Thyroid gland (tissue), 4 donors: ENCODE measurements at regions not wholly inside any gene's neighbourhood (a gene's known extent, or its start where the extent isn't known, plus 50 kb on each side); places are given as distances from the start of the nearest gene placed in this dataset.

Source experiments
- DNase-seq, 2 donors: peaks; one replicate each; pipeline ENCODE4 v3.0.0-alpha.2; 2019
- H3K27ac ChIP-seq, 3 donors: fragments of 200-600 bp; sonication (generic); 1 replicate in 2 of 3; 2 replicates in 1 of 3; pipeline ENCODE4 v1.5.1; 2016 to 2019; ENCODE audit warnings: mild to moderate bottlenecking in 1 of 3, moderate library complexity in 1 of 3
- H3K27me3 ChIP-seq: fragments of 200-600 bp; sonication (generic); one replicate; pipeline ENCODE4 v1.5.1; 2019
- H3K36me3 ChIP-seq, 2 donors: fragments of 200-600 bp; sonication (generic); one replicate each; pipeline ENCODE4 v1.5.1; 2016 to 2019
- H3K4me1 ChIP-seq, 2 donors: fragments of 200-600 bp; sonication (generic); one replicate each; pipeline ENCODE4 v1.5.1; 2017 to 2019
- H3K4me3 ChIP-seq, 3 donors: fragments of 200-600 bp; sonication (generic); replicated peaks in 1 of 3; 1 replicate in 2 of 3; 2 replicates in 1 of 3; pipeline ENCODE4 v1.5.1; 2016; ENCODE audit warnings: mild to moderate bottlenecking in 1 of 3
- H3K9me3 ChIP-seq: fragments of 200-600 bp; sonication (generic); one replicate; pipeline ENCODE4 v1.5.1; 2017
- POLR2A ChIP-seq, 2 donors: fragments of 450-650 bp; IDR thresholded peaks; one replicate each; pipeline ENCODE4 v1.6.1; 2017; ENCODE audit warnings: antibody characterized with exemption in 2 of 2, mild to moderate bottlenecking in 2 of 2, moderate library complexity in 1 of 2
- WGBS, 2 donors: methylation state at CpG; one replicate each; pipeline ENCODE4 v1.1.5; 2017; 5-methylcytosine and 5-hydroxymethylcytosine counted together
- intact Hi-C: fragments of 100-400 bp; cut with DNase I; formaldehyde crosslinking; loops from one replicate; pipeline ENCODE4 v1.15.1; 2023
- TF ChIP-seq, protein P1 (sequence below), 6 experiments: fragments of 200-600 bp in 3 of 6; fragments of 450-650 bp in 3 of 6; sonication (generic) in 3 of 6; IDR thresholded peaks; one replicate each; pipeline ENCODE4 v1.5.1; 2016 to 2019; ENCODE audit warnings: antibody characterized with exemption in 6 of 6, mild to moderate bottlenecking in 2 of 6, inconsistent platforms in 1 of 6, moderate library complexity in 1 of 6

DNA sequence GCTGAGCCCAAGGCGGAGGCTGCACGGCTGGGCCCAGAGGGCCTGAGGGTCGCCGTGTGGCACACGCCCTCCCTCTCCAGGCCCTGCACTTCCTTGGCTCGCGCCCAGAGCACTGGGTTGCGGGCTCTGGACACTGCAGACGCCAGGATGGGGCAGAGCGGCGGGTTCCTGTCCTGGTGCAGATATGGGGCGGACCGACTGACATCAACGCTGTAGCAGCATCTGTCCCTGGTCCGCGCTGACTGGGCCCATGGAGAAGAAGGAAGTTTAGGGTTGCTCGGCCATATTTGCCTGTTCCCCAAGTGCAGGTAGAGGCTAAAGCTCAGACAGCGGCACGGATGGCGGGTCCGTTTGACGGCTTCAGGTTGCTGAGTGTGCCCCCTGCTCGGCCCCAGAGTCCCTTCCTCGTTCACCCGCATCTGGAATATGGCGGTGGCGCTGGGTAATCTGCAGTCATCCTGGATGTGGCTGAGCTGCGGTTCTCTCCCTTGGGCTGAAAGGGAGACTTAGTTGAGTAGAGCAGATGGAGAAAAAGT is 116.1 kb downstream of the OR13A1 start:
- Histone ChIP-seq H3K36me3 (no peaks in the 10 kb centered on the region), H3K4me1 (no peaks in the 10 kb centered on the region), H3K27me3 (no peaks in the 10 kb centered on the region), H3K4me3 (no peak overlapping the region), H3K9me3 (no peaks in the 10 kb centered on the region), H3K27ac (no peak overlapping the region)
- no peak for DNase-seq
- no peak for TF ChIP-seq POLR2A (IDR thresholded peaks at IDR 0.05)
- TF ChIP-seq, protein P1, sequence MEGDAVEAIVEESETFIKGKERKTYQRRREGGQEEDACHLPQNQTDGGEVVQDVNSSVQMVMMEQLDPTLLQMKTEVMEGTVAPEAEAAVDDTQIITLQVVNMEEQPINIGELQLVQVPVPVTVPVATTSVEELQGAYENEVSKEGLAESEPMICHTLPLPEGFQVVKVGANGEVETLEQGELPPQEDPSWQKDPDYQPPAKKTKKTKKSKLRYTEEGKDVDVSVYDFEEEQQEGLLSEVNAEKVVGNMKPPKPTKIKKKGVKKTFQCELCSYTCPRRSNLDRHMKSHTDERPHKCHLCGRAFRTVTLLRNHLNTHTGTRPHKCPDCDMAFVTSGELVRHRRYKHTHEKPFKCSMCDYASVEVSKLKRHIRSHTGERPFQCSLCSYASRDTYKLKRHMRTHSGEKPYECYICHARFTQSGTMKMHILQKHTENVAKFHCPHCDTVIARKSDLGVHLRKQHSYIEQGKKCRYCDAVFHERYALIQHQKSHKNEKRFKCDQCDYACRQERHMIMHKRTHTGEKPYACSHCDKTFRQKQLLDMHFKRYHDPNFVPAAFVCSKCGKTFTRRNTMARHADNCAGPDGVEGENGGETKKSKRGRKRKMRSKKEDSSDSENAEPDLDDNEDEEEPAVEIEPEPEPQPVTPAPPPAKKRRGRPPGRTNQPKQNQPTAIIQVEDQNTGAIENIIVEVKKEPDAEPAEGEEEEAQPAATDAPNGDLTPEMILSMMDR (IDR thresholded peaks at IDR 0.05) = no peak
- intact Hi-C loops = no loop called here
- WGBS, 2 donors = 60 to 63% methylated on average over 20 to 23 of the region's 28 CpGs

DNA sequence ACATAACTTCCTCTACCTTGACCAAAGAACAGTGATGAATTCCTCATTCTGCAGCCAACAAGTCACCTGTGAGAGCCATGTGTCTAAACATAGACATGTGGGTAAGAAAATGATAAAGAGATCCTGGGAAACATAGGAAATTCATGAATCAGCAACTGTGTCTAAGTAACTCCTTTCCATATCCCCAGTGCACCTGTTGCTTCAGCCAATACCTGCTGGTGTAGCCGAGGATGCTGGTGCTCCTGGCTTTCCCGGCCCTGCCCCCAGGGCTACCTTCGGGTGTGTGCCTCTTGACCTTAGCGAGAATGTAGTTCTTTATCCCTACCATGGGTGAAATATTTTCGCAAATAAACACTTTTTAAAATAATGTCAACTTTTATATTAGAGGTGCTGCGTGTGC is 114.1 kb downstream of the OR13A1 start:
- intact Hi-C loops = no loop called here
- no peak for TF ChIP-seq POLR2A (IDR thresholded peaks at IDR 0.05)
- TF ChIP-seq, protein P1 (IDR thresholded peaks at IDR 0.05) = no peak
- H3K27me3 ChIP-seq = no peaks in the 10 kb centered on the region
- no peak for DNase-seq
- no peak overlapping the region for H3K27ac ChIP-seq
- H3K4me3 ChIP-seq = no peak overlapping the region
- no peaks in the 10 kb centered on the region for H3K4me1 ChIP-seq
- H3K36me3 ChIP-seq = no peaks in the 10 kb centered on the region
- no peaks in the 10 kb centered on the region for H3K9me3 ChIP-seq
- 68 to 76% methylated on average over 6 of the region's 6 CpGs for WGBS, 2 donors

DNA sequence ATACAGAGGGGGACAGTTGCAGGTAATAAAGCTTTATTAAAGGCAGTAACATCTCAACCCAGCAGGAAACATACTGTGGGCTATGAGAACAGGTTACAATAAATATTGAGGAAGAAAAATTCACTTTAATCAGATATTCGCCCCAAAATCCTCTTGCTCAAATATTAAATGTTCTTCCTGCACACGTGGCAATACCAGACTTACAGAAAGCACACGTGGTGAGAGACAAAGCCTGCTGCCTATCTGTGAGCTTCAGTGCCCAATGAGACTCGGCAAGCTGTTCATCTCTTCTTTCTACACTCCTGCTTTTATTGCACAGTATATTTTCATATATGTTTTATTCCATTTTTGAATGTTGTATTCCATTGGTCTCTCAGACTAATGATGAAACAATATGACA is 113.2 kb downstream of the OR13A1 start:
- H3K27ac ChIP-seq = no peak overlapping the region
- H3K9me3 ChIP-seq = no peaks in the 10 kb centered on the region
- WGBS, 2 donors = 62 to 64% methylated on average over 4 of the region's 4 CpGs
- intact Hi-C loops = no loop called here
- H3K27me3 ChIP-seq = no peaks in the 10 kb centered on the region
- DNase-seq = no peak
- H3K36me3 ChIP-seq = no peaks in the 10 kb centered on the region
- H3K4me1 ChIP-seq = no peaks in the 10 kb centered on the region
- no peak overlapping the region for H3K4me3 ChIP-seq
- no peak for TF ChIP-seq POLR2A (IDR thresholded peaks at IDR 0.05)
- TF ChIP-seq, protein P1 (IDR thresholded peaks at IDR 0.05) = no peak

DNA sequence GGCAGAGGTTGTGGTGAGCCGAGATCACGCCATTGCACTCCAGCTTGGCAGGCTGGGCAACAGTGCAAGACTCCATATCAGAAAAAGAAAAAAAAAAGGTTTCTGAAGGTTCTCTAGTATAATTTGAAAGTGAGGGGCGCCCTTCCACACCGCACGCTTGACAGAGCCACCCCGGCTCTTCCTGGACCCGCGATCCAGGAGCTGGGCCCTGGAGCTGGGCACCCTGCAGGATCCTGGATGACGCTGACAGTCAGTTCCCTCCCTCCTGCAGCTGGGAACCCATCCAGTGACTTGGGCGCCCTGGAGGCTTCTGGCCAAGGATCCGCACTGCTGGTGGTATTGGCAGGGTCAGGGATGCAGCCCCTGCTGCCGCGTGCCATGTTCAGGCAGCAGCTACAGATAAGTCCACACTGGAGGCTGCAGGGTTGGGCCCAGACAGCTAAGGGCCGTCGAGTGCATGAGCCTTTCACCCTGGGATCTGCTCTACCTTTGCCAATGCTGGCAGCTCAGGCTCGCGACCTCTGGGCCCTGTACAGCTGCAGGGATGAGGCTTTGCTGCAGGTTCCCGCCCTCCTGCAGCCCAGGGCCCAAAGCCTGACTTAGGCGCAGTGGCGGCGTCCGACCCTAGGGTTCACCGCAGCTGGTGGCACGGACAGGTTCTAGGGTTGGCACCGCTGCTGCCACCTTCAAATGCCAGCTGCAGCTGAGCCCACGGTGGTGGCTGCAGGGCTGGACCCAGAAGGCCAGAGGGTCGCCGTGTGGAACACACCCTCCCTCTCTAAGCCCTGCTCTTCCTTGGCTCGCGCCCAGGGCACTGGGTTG is 110.2 kb downstream of the OR13A1 start:
- Histone ChIP-seq H3K36me3 (no peaks in the 10 kb centered on the region), H3K27ac (no peak overlapping the region), H3K4me3 (no peak overlapping the region), H3K9me3 (no peaks in the 10 kb centered on the region), H3K27me3 (no peaks in the 10 kb centered on the region), H3K4me1 (no peaks in the 10 kb centered on the region)
- 89 to 91% methylated on average over 14 to 21 of the region's 30 CpGs for WGBS, 2 donors
- DNase-seq = no peak
- no peak for TF ChIP-seq POLR2A (IDR thresholded peaks at IDR 0.05)
- intact Hi-C loops = no loop called here

DNA sequence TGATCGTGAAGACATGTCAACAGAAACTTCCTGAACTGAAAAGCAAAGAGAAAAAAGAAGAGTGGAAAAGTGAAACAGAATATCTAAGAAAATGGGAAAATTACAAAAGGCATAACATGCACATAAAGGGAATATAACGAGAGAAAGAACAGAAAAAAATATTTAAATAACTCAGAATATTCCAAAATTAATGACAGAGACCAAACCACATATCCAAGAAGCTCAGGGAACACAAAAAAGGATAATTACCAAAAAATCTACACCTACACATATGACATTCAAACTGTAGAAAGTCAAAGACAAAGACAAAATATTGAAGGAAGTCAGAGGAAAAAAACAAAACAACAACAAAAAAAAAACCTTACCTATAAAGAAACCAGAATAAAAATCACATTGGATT is 105.5 kb downstream of the OR13A1 start:
- WGBS, 2 donors = 88 to 91% methylated on average over 2 of the region's 2 CpGs
- no peak for TF ChIP-seq POLR2A (IDR thresholded peaks at IDR 0.05)
- TF ChIP-seq, protein P1 (IDR thresholded peaks at IDR 0.05) = no peak

More for the DNA sequence above, 105.5 kb downstream of the OR13A1 start:
- Histone ChIP-seq H3K27ac (no peak overlapping the region), H3K36me3 (no peaks in the 10 kb centered on the region), H3K4me3 (no peak overlapping the region), H3K27me3 (no peaks in the 10 kb centered on the region), H3K9me3 (no peaks in the 10 kb centered on the region), H3K4me1 (no peaks in the 10 kb centered on the region)
- DNase-seq = no peak
- intact Hi-C loops = no loop called here
